GM21619 (cell line): ENCODE measurements at regions not wholly inside any gene's neighbourhood (a gene's known extent, or its start where the extent isn't known, plus 50 kb on each side); places are given as distances from the start of the nearest gene placed in this dataset.

Experiments
- ATAC-seq: cut with Tn5 transposase; IDR thresholded peaks from one replicate; pipeline ENCODE4 v1.9.1; 2021; ENCODE audit not compliant: unreplicated experiment

DNA sequence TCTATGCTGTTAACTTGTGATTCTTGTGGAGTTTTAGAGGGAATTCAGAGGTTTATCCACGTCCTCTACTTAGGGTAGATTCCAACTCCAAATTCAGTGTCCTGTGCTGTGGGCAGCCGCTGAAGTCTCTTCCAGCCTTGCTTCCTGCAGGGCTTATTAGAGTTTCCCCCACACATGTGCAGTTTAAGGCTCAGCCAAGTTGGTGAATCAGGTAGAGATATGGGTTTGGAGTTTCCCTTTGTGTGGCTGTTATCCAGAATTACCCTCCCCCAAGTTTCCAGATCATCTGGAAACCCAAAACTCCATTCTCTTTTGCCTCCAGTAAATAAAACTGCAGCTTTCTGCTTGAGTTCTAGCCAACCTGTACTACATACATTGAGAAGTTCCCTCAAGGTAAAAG is 853.7 kb downstream of the GALC start:
- ATAC-seq: no peak

DNA sequence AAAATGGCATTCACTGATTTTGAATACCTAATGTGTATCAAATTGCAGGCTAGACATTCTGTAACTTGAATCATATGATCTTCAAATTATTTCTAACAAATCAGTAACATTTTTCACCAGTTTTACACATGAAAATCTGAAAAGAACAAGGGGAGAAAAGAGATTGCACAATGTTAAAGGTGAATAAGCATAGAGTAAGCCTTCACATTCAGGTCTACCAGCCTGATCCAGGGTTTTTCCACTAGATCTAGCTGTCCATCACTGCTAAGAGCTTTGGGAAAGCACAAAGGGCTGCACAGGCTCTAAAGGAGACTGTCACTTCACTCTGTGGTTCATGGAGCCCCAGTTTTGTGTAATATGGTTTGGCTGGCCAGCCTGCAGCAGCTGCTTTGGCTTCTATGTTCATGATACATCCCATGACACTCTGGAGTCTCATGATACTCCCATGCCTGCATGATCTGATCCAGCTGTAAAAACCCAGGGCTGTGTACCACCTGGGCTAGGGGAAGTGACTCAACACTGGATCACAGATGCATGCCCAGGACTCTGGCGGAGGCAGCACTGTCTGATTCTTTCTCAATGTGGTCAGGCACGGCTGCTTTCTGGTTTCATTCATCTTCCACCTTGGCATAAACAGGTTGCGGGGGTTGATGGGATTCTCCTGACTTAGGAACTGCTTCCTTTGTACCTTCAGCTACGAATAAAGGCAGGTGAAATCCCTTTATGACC is 859.7 kb downstream of the GALC start:
- ATAC-seq: no peak

DNA sequence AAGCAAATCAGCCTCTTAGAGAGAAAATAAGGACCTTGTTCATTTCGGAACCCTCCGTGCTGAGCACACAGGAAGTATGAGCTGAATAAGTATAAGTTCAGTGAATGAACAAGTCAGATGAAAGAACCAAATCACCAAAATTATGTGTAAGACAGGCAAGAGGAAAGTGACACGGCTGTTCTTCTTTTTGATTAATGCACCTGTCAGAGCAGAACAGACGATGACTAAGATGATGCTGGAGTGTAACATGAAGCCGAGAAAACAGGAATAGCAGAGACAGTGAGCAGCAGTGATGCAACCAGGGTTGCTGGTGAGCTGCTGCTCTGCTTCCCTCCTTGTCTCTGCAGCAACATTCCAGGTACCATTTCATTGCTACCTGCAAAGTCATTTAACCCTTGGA is 861.1 kb downstream of the GALC start:
- ATAC-seq: no peak

DNA sequence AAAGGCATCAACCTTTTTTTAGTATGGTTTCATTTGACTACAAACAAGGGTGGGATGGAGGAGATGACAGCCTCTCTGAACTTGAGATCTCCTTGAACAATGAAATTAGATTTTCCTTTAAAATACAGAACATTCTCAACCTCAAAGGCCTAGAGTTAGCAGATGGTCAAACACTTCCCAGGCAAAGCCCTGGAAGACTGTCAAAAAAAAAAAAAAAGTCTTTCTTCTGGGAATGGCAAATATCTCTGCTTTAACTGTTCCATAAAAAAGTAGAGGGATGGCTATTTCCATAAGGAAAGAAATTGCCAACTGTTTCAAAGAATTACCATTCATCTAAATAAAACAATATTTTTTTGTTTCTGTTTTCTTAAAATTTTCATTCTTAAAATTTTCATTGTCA is 870.8 kb downstream of the GALC start:
- ATAC-seq: no peak

DNA sequence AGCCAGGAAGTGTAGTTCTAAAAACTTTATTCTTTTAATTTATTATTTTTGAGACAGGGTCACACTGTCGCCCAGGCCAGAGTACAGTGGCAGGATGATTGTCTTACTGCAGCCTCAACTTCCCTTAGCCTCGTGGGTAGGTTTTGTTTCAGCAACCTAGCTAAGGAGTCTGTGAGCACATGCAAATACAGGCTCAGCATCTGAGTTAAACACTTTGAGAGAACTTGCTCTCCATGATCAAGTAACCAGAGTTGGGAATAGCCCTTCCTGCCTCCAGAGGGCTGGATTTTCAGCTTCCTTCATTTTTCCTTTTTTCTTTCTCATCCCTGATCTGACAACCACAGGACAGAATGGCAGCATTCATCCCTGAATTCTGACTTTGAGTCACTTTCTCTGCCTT is 871.3 kb downstream of the GALC start:
- no peak for ATAC-seq

DNA sequence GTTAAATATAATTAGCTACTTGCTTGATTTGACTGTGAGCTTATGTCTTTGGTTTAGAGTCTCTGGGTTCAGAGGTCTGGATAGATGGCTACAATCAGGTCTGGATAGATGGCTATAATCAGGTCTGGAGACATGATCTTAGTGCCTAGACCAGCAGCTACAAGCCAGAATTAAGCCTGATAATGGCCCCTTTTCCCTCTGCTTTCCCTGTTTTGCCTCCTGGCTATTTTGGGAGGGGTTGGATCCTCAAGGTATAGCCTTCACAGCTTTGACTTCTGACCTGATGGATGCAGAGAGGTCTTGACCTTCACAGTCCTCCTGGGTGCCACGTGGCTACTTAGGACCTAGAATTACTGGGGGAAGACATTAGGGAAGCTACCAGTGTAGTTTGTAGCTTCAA is 877.7 kb downstream of the GALC start:
- no peak for ATAC-seq

DNA sequence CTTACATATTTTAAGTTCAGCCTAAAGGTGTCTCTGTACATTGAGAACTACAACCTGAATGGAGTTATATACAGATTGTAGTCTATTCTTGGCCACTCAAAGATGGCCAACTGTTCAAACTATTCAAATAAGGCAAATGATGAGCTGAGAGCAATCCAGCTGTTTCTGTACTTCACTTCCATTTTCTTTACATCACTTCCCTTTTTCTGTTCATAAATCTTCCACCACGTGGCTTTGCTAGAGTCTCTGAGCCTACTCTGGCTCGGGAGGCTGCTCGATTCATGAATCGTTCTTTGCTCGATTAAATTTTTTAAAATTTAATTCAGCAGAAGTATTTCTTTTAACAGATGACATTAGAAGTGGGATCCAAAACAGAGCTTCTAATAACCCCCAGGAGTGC is 879.7 kb downstream of the GALC start:
- no peak for ATAC-seq

DNA sequence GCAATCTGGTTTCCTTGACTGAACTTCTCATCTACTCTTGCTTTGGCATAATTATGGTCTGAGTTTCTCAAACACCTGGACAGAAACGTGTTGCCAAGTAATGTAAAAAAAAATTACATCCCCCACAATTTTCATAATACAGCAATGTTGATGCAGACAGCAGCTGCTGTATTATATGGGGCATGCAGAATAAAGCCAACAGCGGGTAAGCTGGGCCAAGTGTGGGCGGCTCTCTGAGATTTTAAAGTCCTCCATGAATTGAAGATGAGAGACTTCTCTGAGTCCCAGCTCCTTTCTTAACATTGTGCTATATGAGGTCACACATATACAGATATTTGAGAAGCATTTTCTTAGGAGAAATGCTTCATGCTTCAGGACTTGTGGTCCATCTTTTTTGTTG is 881.2 kb downstream of the GALC start:
- ATAC-seq: no peak

DNA sequence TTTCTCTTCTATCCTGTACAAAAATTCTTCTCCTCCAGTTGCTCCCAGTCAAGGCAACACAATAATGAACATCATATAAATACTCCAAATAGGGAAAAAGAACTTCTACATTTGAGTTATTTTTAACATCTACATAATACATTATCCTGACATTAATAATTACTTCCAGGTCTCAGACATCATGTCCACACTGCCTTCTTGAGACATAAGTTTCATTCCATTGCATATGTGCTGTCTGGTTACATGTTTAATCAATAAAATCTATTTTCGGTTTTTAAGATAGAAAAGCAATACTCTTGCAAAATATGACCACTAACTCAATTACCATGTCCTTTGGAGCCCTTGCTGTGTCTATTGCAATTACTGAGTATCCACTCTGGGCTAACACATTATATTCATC is 881.9 kb downstream of the GALC start:
- ATAC-seq: no peak

DNA sequence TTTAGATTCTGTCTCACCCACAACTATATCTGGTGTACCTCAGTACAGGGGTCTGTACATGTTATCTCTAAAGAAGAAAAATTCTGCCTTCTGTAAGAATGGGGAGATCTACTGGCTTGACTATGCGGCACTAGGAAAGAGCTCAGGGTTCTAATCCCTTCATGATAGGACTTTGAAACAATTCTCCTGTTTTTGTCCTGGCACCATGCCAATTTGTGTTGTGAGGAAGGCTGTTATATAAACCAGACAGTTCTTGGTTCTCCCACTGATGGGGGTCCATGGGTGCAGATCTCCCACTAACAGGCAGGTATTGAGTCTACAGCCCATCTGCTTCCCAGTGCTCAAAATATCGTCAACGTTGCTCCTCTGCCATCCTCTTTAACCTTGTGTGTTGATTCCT is 883.7 kb downstream of the GALC start:
- no peak for ATAC-seq

DNA sequence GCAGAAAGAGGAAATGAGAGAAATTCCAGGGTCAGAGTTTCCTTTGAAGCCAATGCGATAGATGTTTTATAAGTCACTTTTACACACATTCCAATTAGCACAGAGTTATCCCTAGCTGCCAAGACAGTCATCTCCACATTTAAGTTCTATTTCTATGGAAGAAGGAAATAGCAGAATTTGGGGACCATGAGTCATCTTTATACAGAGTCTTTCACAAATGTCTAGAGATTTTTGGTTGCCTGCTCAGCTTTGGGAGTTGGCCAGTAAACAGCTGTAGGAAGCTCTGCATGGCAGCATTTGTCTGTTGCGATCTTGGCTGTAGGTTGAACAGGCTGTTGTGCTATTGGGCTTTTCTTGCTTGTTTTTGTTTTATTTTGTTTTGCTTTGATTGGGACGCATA is 884.3 kb downstream of the GALC start:
- ATAC-seq: no peak

DNA sequence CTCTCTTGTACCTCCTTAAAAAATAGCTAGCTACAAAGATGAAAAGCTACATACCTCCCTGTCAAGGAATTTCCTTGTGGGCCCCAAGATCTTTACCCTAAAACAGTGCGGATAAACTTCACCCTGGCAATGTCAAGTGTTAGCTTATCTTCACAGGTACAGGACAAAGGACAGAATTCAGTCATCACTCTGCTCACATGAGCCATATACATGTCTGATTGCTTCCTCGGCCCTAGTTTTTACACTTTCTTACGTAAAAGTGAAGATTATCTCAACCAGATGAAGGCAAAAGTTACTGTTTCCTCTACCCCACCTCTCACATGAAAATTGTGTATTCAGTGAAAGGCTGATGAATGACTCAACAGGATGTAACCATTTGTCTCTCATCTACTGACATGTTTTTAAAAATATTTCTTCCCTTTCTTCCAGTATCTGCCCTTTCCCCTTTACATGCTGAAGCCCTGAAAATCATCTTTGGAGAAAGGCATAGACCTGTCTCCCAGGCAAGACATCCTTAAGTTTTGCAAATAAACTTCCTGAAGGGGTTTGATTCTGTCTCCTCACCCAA is 890.1 kb downstream of the GALC start:
- no peak for ATAC-seq

DNA sequence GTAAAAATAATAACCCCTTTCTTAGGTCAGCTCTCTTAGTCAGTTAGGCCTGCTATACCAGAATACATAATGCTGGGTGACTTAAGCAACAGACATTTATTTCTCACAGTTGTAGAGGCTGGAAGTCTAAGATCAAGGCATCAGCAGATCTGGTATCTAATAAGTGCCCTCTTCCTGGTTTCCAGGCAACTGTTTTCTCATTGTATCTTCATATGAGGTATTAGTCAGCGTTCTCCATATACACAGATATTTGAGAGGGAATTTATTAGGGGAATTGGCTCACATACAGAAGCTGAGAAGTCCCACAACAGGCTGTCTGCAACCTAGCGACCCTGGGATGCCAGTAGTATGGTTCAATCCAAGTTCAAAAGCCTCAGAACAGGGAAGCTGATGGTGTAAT is 896.0 kb downstream of the GALC start:
- no peak for ATAC-seq

DNA sequence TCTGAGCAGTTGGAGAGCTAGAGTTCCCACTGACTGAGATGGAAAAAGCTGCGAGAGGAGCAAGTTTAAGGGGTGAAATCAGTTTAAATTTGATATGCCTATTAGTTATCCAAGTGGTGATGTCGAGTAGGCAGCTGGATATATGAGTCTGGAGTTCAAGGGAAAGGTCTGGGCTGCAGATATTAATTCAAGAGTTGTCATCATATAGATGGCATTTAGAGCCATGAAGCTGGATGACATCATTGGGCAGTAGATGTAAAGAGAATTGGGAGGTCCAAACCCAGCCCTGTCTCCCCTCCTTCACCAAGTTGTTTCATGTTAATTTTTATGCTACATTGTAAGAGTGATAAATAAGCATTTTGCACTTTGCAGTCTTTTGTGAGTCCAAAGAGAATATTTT is 898.1 kb downstream of the GALC start:
- no peak for ATAC-seq

DNA sequence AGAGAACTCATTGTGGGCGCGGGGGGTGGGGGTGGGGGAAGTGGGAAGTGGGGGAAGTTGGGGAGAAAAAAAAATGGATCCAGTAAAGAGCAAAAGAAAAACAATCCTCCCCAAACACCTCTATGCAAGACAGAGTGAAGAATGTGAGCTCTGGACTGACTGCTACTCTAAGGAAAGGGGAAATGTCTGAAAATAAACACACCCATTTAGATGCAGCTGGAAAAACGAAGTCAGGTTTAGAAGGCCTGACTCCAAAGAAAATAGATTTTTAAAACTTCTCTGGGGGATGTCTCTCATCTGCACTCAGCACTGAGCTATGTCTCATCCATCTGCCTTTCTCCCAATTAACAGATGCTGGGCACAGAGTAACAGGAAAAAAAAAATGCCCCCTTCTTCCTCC is 904.4 kb downstream of the GALC start:
- no peak for ATAC-seq

DNA sequence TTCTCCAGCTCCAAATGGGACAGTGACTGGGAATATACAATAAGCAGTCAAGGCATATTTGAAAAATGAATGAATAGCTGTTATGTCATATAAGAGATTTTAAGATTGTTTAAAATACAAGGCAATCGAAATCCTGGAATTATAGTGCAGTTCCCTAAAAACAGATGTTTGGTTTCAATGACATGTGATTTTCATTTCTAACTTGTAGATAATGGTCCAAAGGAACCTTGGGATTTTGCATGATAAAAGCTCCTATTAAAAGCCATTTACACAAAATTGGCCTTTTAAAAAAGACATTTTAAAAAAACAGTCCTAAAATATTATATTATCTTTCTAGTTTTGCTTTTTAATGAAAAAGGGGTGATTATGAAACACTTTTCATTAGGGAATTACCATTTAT is 905.1 kb downstream of the GALC start:
- no peak for ATAC-seq

DNA sequence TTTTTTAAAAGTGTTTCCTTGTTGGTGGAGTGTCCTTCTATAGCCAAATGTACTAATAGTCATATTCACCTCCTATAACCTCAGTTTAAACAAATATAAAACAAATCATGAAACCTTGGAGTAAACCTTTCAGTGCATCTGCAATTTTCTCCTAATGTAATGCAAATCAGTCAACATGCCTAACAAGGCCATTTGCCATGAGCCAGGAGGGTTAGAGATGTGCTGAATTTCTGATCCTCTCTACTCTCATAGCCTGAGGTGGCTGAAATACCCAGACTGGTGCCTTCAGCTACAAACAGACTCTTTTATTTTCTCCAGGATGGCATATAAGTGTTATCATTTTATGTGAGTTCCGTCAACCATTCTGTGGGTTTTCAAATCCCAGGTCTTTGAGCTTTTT is 908.1 kb downstream of the GALC start:
- ATAC-seq: no peak

DNA sequence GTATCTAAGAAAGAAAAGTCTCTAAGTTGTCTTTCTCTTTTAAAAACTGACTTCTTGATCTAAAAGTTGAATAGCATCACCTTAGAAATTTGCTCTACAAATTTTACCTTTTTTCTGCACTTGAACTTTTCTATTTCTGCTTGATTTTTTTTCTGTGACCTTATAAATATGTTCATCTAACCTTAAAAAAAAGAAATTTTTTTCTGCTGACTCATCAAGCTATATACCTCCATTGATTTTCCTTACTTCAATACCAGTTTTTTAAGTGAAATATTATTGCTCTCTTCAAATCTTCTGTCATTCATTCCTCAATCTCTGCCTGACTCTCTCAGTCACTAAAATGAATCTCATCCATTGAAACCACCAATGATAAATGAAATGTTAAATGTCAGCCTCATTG is 910.1 kb downstream of the GALC start:
- no peak for ATAC-seq

DNA sequence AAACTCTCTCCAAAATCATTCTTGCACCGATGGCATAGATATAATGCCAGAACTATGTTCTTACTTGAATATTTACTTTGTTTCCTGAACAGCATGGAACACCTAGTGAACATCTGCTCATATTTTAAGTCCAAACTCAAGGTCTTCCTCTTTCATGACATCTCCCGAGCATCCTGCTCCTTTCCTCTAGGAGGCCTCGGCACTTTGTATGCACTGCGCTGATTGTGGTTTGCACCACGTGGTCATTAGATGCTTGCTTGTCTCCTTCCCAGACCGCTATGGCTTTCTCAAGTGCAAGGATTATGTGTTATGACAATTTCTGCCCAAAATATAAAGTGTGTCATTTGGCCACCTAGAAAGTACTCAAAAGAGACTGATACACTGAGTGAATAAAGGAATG is 912.0 kb downstream of the GALC start:
- no peak for ATAC-seq

DNA sequence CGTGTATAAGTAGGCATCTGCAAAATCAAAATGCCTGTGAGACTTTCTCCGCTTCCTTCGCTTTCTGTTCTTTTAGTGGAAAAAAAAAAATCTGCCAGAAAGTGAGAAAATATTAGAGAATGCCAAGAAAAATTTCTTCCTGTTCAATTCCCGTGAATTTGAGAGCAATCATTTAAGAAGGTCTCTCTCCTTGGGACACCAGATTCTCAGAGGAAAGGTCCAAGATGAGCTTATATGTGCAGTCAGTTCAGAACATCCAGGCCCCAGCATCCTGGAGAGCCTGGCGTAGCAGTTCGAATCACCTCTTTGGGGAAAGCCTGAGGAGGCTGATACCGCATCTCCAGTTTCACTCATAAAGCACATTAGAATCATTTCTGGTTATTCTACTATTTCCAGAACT is 912.8 kb downstream of the GALC start:
- ATAC-seq: no peak

DNA sequence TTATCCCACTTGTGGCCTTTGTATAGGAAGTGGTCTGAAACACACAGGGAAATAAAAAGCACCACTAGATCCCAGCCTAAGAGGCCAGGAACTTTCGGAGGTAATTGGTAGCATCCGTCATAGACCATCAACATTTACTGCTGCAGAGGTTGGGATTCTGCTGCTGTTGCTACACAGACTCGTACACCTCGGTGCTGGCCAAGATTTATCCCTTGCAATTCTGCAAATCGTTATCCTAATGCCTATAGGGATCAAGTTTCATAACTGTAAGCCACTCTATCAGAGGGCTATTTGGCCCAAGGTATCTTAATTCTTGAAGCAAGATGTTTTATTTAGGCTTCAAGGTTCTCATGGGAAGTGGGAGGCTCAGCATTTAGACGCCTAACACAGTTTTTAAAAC is 913.6 kb downstream of the GALC start:
- no peak for ATAC-seq

DNA sequence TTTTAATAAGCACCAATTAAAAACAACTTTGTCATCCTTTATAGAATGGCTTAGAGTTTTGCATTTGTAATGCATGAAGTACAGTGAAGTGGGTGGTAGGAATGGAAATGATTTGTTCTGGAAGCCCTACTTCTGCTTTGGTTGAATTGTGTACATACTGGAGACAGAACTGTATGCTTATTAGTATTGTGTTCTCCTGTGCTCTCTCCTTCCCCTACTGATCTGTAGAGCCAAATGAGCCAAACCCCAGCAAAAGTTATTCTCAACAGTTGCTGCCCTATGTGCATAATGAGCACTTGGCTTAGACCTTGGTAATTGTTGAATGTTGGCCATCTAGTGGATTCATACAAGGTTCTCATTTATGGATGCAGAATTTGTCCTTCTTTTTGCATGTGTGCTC is 916.1 kb downstream of the GALC start:
- no peak for ATAC-seq

DNA sequence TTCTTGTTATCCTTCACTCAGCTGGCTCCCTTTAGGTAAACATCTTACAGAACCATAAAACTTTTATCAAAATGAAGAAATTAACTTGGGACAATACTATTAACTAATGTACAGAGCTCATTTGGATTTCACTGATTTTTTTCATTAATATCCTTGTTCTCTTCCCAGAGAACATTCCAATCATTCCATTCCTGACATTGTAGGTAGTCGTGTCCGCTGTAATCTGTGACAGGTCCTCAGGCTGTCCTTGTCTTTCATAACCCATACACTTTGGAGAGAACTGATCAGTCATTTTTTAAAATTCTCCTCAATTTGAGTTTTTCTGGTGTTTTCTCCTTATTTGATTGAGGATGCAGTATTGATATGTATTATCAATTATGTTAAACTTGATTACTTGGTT is 916.8 kb downstream of the GALC start:
- ATAC-seq: no peak
